ENCODE measurements at regions not wholly inside any gene's neighbourhood (a gene's known extent, or its start where the extent isn't known, plus 50 kb on each side); places are given as distances from the start of the nearest gene placed in this dataset.

DNA sequence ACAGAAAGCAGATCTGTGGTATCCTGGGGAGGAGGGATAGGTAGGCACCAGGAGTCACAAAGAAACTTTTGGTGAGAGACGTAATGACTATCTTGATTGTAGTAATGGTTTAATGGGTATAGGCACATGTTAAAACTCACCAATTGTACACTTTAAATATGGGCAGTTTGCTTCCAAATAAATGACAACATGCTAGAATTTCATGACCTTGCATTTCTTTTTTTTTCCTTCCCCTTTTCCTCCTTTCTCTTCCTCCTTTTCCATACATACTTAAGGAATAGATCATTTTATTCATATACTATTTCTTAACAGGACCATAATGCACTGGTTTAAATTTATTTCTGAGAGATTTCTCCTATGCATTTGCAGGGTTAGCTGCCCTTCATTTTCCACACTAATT, 341.8 kb downstream of the TMEM182 start:
- no peak for DNase-seq
- in situ Hi-C loops (cut with MboI; ENCODE audit: low pct_unique_long_range_greater_than_20kb, low sequenced_read_pairs) = no loop called here

DNA sequence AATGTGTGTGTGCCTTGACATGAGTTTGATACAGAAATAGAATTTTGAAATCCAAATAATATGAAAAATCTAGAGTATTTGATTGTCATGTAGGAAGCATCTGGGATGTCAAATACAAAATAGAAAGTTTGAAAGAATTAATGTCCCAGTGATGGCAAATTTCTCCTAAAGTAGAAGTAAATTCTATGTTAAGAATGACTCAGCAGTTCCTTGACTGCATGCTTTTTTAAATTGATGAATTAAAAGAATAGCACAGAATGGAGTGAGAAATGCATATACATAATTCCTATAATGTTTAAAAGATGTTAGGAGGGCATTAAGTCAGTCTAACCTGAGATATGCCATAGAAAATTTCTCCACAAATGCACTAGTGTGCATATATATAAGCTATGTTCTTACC, 357.5 kb downstream of the TMEM182 start:
- DNase-seq = no peak
- in situ Hi-C loops (cut with MboI; ENCODE audit: low pct_unique_long_range_greater_than_20kb, low sequenced_read_pairs) = no loop called here

DNA sequence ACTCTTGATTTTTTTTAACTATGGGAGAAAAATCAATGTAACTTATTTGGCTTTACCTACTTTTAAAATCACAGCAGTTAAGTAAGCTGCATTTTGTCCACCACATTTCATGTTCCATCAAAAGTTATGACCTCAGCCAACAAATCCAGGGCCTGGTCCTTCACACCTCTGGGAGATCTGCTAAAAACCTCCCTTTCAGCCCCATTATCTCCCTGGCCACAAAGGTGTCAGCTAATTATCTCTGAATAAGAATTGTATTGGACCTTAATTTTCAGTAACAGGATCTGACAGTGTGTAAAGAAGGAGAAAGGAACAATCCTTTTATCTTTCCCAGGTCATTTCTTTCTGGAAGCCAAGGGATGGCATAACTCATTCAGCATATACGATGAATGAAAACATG, 359.3 kb downstream of the TMEM182 start:
- no peak for DNase-seq
- in situ Hi-C loops (cut with MboI; ENCODE audit: low pct_unique_long_range_greater_than_20kb, low sequenced_read_pairs) = no loop called here

DNA sequence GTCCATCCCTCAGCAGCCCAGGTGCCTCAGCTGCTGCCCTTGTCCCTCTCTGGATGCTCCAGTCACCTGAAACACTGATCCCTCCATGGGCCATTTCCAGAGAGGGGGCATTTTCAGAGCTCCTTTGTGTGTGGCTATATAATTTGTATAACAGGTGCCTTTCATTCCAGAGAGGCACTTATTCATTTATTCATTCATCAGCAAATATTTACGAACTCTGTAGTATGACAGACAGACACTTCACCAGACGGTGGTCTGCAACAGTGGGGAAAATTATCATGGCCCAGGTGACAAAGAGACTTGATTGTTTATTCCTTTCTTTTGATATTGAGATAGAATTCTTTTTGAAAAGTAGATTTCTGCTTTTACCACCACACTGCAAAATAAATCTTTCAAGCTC, 361.7 kb downstream of the TMEM182 start:
- DNase-seq = no peak

DNA sequence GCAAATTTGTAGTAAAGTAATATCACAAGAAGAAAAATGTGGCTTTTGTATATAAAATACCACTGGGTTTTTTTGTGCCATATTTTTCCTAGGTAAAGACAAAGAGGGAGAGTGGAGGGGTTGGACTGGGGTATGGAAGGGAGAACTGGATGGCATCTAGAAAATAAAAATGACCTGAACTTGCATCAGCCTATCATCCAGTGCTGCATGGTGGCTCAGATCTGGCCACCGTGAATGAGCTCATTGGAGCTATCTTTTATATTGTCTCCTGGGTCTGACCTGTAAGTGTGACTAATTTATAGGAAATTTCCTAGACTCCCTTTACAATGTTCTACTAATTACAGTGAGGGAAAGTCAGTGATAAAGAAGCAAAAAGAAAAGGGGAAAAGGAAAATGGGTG, 369.0 kb downstream of the TMEM182 start:
- DNase-seq = no peak
- in situ Hi-C loops (cut with MboI; ENCODE audit: low pct_unique_long_range_greater_than_20kb, low sequenced_read_pairs) = no loop called here

More for the DNA sequence above, 361.7 kb downstream of the TMEM182 start:
- in situ Hi-C loops (cut with MboI; ENCODE audit: low pct_unique_long_range_greater_than_20kb, low sequenced_read_pairs) = no loop called here

DNA sequence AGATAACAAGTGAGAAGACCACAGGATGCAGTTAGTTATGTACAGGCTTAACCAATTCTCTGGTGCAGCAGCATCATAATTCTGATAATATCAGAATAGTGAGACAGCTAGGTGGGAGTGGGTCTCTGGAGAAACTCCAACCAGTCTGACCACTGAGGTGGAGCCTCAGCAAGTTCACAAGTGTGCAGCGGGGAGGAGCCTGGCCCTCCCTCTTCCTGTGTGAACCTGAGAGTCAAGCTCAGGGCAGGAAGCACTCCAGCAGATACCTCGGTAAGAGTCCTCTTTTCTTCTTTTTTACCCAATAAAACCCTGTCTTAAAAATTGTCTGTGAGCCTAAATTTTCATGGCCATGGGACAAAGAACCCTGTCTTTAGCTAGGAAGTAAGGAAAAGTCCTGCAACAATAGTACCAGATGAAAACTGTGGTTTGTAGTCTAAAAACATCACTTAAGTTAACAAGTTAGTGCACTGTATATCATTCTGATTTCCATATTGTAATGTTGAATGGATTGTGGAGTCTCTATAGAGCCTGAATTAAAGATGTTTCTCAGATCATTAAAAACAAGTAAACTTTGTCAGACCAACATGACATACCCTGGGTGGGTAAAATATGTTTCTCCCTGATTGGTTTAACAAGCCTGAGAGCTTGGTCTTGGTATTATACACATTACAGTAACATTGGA, 370.8 kb downstream of the TMEM182 start:
- in situ Hi-C loops (cut with MboI; ENCODE audit: low pct_unique_long_range_greater_than_20kb, low sequenced_read_pairs) = no loop called here
- peak; percentile 3 for DNase-seq

DNA sequence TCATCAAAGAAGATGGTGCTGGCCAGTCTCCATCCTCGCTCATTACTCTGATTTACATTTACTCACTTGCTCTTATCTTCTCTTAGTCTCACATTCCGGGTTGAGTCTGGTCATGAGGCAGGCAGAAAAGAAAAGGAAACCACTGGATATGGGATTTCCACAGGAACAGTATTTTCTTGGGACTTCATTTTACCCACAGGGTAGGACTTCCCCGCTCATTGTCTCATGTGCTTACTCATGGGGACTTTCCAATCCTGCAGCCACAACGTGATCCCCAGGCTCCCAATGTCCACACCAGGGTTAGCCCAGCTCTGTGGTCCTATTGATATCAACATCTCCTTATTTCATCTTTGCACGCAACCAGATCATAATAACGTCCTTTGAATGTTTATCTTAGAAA, 373.8 kb downstream of the TMEM182 start:
- in situ Hi-C loops (cut with MboI; ENCODE audit: low pct_unique_long_range_greater_than_20kb, low sequenced_read_pairs) = no loop called here
- no peak for DNase-seq

DNA sequence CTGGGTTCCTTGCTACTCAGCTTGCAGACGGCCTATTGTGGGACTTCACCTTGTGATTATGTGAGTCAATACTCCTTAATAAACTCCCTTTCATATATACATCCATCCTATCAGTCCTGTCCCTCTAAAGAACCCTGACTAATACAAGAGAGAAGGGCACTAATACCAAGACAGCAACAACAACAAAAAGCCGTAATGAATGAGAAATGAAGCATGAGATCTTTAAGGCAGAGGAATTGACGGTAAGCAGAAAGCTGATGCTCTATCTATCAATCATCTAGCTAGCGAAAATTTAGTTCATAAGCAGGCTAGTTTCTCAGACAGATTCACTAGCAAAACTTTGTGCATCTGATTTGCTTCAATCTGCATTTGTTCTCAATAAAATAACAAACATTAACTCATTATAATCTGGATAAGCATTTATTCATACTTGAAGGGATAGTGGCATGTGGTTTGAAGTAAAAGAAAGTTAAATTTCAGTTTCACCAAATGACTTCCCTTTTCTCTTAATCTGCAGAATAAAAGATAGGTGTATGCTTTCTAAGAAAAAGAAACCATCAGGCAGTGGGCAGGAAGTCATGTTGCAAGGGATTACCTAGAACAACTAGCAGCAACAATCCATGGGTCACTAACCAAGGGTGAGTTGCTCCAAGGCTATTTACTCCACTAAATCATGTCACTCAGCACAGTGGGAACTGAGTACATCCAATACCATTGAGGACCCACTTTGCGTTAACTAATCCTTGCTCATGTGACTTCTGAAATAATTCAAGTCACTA, 376.5 kb downstream of the TMEM182 start:
- in situ Hi-C loops (cut with MboI; ENCODE audit: low pct_unique_long_range_greater_than_20kb, low sequenced_read_pairs) = no loop called here
- peak; percentile 55 for DNase-seq

DNA sequence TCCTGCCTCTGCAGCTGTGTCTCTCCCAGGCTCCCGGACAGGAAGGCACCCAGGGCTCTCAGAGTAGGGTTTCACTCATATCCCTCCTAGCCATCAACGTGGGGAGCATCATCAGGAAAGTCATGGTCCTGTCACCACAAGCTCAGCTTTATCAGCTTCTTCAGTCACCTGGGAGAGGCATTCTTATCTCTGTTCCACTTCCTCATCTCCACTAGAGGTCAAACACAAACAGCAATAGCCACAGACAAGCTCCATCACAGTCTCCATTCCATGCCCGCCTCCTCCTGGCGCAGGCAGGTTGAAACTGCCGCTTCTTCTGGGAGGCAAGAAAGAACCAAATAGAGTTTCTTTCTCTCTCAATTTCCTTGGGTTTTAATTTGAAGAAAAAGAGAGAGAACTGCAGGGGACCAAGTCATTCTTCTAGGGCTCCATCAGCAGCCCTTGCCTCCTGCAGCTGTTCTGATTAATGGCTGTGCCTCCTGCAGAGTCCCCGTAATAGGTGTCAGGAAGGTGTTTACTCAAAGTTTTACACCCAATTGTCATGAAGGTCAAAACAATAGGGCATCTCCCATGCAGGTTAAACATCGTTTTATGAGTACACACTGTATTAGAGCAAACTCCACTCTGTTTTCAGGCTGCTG, 377.9 kb downstream of the TMEM182 start:
- in situ Hi-C loops (cut with MboI; ENCODE audit: low pct_unique_long_range_greater_than_20kb, low sequenced_read_pairs) = no loop called here
- peak; percentile 21 for DNase-seq

DNA sequence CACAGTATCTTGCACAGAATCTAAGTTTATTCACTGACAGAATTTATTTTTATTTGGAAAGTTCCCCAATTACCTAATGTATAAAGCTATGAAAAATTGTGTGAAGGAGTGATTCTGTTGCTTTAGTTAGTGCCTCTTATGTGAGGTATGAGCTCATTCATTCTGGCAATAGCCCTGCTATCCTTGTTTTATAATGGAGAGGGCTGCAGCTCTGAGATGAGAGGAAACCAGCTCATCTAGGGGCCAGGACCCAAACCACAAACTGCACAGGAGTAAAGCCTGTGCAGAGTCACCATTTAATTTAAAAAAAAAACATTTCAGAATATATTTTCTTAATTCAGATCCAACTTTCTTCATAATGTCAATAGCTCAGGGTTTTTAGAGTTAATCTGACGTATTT, 383.0 kb downstream of the TMEM182 start:
- in situ Hi-C loops (cut with MboI; ENCODE audit: low pct_unique_long_range_greater_than_20kb, low sequenced_read_pairs) = no loop called here
- DNase-seq = no peak

DNA sequence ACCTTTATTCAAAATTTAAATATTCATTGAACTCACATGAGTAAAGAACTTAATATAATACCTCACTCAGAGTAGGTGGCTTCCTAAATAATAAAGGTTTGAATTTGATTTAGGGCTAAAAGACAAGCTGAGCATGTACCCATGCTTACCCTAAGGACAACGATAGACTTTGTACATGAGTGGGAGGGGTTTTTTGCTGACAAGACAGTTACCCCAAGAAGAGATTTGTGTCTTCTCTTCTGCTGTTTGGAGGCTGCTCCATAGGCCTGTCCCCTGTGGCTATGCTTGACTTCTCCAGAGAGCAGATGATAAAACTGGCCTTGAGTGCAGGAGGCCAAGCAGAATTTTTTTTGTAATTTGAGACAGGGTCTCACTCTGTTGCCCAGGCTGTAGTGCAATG, 383.9 kb downstream of the TMEM182 start:
- no peak for DNase-seq
- in situ Hi-C loops (cut with MboI; ENCODE audit: low pct_unique_long_range_greater_than_20kb, low sequenced_read_pairs) = no loop called here

DNA sequence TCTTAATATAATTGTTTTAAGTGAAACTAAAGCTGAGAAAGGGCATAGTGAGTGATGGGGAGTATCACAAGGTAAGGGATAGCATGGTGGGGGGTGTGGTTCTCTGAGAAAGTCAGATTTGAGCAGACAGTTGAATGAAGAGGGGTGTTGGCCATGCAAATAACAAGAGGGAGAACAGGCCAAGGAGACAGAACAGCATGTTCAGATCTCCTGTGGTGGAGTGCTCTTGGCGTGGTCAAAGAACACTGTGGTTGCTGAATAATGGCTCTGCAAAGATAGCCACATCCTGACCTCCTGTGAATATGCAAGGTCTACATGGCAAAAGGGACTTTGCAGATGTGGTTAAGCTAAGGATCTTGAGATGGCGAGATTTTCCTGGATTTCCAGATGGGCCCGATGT, 389.2 kb downstream of the TMEM182 start:
- no peak for DNase-seq
- in situ Hi-C loops (cut with MboI; ENCODE audit: low pct_unique_long_range_greater_than_20kb, low sequenced_read_pairs) = loop anchor here (25.0 kb wide), 1 partner anchor 164 kb away; no protein-coding TSS in a partner anchor

DNA sequence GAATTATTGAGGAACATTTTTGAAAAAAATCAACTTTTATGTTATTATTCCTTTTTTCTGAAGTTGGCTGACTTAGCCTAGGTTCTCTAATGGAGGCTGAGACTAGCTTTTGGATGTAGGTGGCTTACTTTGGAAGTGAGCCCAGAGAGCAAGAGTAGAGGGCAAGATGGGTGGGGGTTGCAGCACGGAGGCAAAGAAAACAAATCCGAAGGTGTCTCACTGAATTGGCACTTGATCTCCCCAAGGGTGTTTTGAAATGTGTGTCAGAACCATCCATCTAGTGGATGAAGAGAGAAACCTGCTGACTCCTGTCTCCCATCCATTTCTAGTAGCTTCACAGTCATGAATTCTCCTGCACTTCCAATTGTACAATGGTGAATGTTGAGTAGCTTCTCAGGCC, 390.7 kb downstream of the TMEM182 start:
- in situ Hi-C loops (cut with MboI; ENCODE audit: low pct_unique_long_range_greater_than_20kb, low sequenced_read_pairs) = loop anchor here (25.0 kb wide), 1 partner anchor 165 kb away; no protein-coding TSS in a partner anchor
- no peak for DNase-seq

DNA sequence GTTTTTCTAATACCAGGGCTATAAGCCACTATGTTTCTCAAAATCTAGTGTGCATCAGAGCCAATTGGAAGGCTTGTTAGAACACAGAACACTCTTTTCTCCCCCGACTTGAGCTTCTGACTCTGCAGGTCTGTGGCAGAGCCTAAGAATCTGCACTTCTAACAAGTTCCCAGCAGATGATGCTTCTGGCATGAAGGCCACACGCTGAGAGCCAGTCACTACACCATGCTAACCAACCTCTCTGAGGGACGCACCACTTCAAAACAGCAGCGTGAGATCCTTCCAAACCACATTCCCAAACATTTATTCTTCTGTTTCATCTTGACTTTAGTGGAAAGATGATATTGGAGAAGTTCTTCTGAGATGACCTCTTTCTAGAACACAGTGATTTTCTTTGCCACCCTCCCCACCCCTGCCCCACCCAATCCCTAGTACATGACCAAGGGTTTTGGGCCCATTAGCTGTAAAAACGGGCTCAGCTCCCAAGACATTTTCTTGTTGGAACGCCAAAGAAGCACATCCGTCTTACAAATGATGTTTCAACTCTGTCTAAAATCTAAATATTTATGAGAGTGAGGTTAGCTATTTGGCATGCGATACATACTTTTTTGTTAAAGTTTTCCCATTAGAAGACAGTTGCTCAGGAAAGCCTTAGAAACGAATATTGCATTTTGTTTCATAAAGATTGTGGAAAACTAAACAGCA, 391.9 kb downstream of the TMEM182 start:
- in situ Hi-C loops (cut with MboI; ENCODE audit: low pct_unique_long_range_greater_than_20kb, low sequenced_read_pairs) = loop anchor here (25.0 kb wide), 1 partner anchor 166 kb away; no protein-coding TSS in a partner anchor
- no peak for DNase-seq

DNA sequence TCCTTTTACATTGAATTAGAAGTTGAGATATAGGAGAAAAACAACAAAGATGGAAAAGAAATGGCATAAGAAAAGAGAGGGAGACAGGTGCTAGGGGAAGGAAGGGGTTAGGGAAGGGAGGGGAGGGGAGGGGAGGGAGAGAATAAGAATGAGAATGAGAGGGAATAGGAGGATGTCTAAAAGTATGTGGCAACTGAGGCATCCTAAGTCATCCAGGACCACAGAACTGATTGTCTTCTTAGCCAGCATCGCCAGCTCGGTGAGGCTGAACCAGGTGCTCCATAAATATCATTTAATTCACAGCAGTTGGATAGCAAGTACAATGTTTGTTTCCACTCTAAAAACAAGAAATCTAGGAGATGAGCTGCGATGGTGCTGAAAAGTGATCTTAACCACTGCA, 393.5 kb downstream of the TMEM182 start:
- in situ Hi-C loops (cut with MboI; ENCODE audit: low pct_unique_long_range_greater_than_20kb, low sequenced_read_pairs) = loop anchor here (25.0 kb wide), 1 partner anchor 168 kb away; no protein-coding TSS in a partner anchor
- no peak for DNase-seq

DNA sequence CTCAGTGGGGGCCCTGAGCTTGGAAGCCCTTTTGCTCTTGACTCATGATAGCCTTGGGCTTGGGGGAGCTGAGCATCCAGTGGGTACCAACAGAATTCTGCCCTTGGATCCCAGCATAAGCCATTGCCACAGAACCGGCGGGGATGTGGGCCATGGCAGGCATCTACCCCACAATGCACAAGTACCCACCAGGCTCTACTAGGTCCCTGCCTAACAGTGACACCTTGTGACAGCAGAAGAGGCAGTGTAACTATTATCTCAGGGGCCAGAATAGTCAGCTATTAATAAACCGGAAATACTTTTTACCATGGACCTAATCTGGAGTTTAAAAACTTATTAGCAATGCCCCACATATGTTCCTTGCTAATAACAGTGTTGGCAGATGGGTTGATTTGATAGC, 397.2 kb downstream of the TMEM182 start:
- DNase-seq = no peak
- in situ Hi-C loops (cut with MboI; ENCODE audit: low pct_unique_long_range_greater_than_20kb, low sequenced_read_pairs) = loop anchor here (25.0 kb wide), 1 partner anchor 172 kb away; no protein-coding TSS in a partner anchor

DNA sequence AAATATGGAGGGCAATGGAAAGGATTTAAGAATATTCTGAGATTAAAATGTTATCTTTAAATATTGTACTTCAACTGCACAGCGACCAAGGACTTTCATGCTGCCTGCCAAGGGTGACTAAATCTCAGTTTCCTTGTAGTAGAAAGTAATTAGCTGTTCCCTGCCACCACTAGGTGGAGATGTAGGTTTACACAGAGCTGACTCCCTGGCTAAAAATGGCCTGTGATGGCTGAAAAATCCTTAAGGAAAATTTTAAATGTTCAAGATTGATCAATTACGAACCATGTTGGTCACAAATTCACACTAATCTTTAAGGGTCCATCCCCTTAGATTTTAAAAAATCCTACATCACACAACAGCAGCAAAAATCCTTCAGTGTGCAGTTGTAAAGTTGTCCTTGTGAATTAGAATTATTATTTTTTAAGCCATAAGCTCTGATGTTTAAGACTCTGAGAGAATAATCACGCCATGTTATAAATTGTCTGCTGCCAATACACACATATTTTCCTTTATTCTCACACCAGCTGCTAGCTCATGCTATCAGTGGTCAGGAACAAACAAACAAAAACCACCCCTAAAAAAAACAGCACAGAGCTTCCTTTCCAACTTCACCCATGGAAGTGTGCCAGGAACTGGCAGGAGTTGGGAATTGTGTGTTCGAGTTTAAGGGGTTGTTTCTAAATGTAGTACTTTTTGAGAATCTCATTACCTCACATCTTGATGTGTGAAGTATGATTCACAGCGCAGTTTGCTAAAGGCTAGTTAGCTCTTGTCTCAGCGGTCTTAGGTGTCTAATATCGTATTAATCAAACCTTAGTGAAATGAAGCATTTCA, 399.8 kb downstream of the TMEM182 start:
- in situ Hi-C loops (cut with MboI; ENCODE audit: low pct_unique_long_range_greater_than_20kb, low sequenced_read_pairs) = loop anchor here (25.0 kb wide), 1 partner anchor 174 kb away; no protein-coding TSS in a partner anchor

DNA sequence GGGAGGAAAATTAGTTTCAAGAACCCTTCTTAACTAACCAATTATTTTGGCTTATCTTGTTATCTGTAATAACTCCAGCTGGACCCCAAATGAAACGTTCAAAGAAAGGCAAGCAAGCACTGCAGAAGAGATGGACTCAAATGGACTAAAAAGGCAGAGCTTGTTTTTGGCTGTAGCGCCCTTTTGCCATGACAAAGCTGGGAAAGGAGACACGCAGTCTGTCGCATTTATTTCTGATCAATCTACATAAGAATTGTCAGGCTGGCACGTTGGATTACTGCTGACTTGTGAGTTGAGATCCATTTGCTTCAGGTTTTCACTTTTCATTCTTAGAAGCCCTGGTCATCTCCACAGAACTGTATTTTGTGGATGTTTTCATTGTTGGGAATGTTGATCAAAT, 402.9 kb downstream of the TMEM182 start:
- in situ Hi-C loops (cut with MboI; ENCODE audit: low pct_unique_long_range_greater_than_20kb, low sequenced_read_pairs) = loop anchor here (25.0 kb wide), 1 partner anchor 177 kb away; no protein-coding TSS in a partner anchor
- DNase-seq = no peak

More for the DNA sequence above, 399.8 kb downstream of the TMEM182 start:
- DNase-seq = peak; percentile 43

Measured in KBM-7 (cell line).